HG02973 (cell line): ENCODE measurements at regions not wholly inside any gene's neighbourhood (a gene's known extent, or its start where the extent isn't known, plus 50 kb on each side); places are given as distances from the start of the nearest gene placed in this dataset.
"Not testable (repeated sequence)": the region's sequence is repeated elsewhere in the genome, so short reads cannot be mapped to it uniquely, and the experiment has no call there.

ENCODE experiments used
- ATAC-seq: cut with Tn5 transposase; IDR thresholded peaks from one replicate; pipeline ENCODE4 v1.9.1; 2021; ENCODE audit warnings: moderate library complexity; ENCODE audit not compliant: unreplicated experiment

GRCh38 chr10:35843524-35844181 lies 201.6 kb upstream of the FZD8 start:
- ATAC-seq, result no peak

- ATAC-seq, result no peak
These were observed 196.0 kb upstream of the FZD8 start for GRCh38 chr10:35838054-35838453.

- ATAC-seq, result no peak
These were observed 193.4 kb upstream of the FZD8 start for GRCh38 chr10:35835545-35835944.

- ATAC-seq, result no peak
These were observed 192.9 kb upstream of the FZD8 start for GRCh38 chr10:35834877-35835494.

- ATAC-seq, result no peak
These were observed 185.7 kb upstream of the FZD8 start for GRCh38 chr10:35827783-35828182.

- no peak for ATAC-seq
These were observed 182.6 kb upstream of the FZD8 start for GRCh38 chr10:35824704-35825103.

GRCh38 chr10:35822316-35822715 lies 180.2 kb upstream of the FZD8 start:
- ATAC-seq, result no peak

- ATAC-seq, result no peak
These were observed 179.3 kb upstream of the FZD8 start for GRCh38 chr10:35821339-35821911.

- ATAC-seq, result no peak
These were observed 177.6 kb upstream of the FZD8 start for GRCh38 chr10:35819736-35820135.

GRCh38 chr10:35819011-35819410 lies 176.9 kb upstream of the FZD8 start:
- ATAC-seq, result no peak

GRCh38 chr10:35817109-35817508 lies 175.0 kb upstream of the FZD8 start:
- not testable (repeated sequence) for ATAC-seq

GRCh38 chr10:35813219-35813618 lies 171.1 kb upstream of the FZD8 start:
- no peak for ATAC-seq

- ATAC-seq, result no peak
These were observed 166.2 kb upstream of the FZD8 start for GRCh38 chr10:35808344-35808743.

- ATAC-seq, result no peak
These were observed 160.9 kb upstream of the FZD8 start for GRCh38 chr10:35803046-35803445.

GRCh38 chr10:35797187-35797586 lies 155.1 kb upstream of the FZD8 start:
- no peak for ATAC-seq

GRCh38 chr10:35795131-35795824 lies 153.2 kb upstream of the FZD8 start:
- ATAC-seq, result no peak

- no peak for ATAC-seq
These were observed 152.6 kb upstream of the FZD8 start for GRCh38 chr10:35794703-35795102.

- no peak for ATAC-seq
These were observed 150.2 kb upstream of the FZD8 start for GRCh38 chr10:35792291-35792690.

GRCh38 chr10:35789996-35790395 lies 147.9 kb upstream of the FZD8 start:
- no peak for ATAC-seq

- ATAC-seq, result no peak
These were observed 142.7 kb upstream of the FZD8 start for GRCh38 chr10:35784751-35785150.

- no peak for ATAC-seq
These were observed 141.3 kb upstream of the FZD8 start for GRCh38 chr10:35783305-35783838.

GRCh38 chr10:35781643-35782035 lies 139.5 kb upstream of the FZD8 start:
- ATAC-seq, result no peak
